ENCODE measurements at regions not wholly inside any gene's neighbourhood (a gene's known extent, or its start where the extent isn't known, plus 50 kb on each side); places are given as distances from the start of the nearest gene placed in this dataset.

DNA sequence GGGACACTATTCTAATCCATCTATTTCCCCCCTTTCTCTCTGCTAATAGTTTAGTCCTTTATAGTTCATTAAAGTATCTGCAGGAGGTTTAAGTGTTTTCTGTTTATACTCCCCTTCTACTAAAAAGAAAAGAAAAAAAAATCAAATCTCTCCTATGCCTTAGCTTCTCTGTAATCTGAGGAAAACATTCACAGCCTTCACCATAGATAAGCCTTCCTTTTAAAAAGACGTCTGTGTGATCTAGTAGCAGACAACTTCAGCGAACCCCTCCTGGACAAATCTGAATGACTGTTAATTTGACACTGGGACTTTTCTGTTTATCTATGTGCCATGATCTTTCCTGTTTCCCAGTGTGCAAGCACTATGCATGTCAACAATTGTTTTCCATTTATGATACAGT lies 70.4 kb upstream of the CDH19 start:
- ATAC-seq (ENCODE audit: low FRiP score in 2 of 2) (no peak), DNase-seq (no peak)
- H3K27me3 ChIP-seq = no peaks in the 10 kb centered on the region
- H3K36me3 ChIP-seq = no peaks in the 10 kb centered on the region
- H3K4me1 ChIP-seq = no peaks in the 10 kb centered on the region
- H3K4me3 ChIP-seq = no peak overlapping the region
- no peak overlapping the region for H3K27ac ChIP-seq
- peaks cover 0 to 8% (median 0%) of the 10 kb centered on the region in 4 donors for H3K9me3 ChIP-seq
- TF ChIP-seq POLR2A (IDR thresholded peaks at IDR 0.05) (no peak), POLR2AphosphoS5 (IDR thresholded peaks at IDR 0.05) (no peak), EP300 (IDR thresholded peaks at IDR 0.05) (no peak)
- TF ChIP-seq, protein P1, sequence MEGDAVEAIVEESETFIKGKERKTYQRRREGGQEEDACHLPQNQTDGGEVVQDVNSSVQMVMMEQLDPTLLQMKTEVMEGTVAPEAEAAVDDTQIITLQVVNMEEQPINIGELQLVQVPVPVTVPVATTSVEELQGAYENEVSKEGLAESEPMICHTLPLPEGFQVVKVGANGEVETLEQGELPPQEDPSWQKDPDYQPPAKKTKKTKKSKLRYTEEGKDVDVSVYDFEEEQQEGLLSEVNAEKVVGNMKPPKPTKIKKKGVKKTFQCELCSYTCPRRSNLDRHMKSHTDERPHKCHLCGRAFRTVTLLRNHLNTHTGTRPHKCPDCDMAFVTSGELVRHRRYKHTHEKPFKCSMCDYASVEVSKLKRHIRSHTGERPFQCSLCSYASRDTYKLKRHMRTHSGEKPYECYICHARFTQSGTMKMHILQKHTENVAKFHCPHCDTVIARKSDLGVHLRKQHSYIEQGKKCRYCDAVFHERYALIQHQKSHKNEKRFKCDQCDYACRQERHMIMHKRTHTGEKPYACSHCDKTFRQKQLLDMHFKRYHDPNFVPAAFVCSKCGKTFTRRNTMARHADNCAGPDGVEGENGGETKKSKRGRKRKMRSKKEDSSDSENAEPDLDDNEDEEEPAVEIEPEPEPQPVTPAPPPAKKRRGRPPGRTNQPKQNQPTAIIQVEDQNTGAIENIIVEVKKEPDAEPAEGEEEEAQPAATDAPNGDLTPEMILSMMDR (IDR thresholded peaks at IDR 0.05) = no peak
- WGBS, 2 donors = 42 to 44% methylated on average over 2 of the region's 2 CpGs

DNA sequence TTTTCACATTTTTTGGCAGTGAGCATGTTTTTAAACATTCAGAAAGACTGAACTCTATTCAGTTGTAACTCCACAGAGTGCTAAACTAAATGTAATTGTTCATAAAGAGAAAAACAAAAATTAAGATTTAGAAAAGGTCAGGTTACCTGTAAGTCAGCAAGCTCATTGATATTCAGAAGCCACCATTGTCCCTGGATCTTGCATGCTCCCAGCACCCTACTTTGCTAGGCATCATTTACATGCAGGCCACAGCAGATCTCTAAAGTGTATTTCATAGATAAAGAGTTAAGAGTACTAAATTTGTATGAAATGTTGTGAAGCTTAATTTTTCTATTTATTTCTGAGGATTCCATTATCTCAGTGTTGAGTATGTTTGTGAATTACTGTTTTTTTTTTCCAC lies 64.8 kb upstream of the CDH19 start:
- ATAC-seq (ENCODE audit: low FRiP score in 2 of 2) (no peak), DNase-seq (no peak)
- H3K36me3 ChIP-seq = no peaks in the 10 kb centered on the region
- H3K4me3 ChIP-seq = no peak overlapping the region
- no peaks in the 10 kb centered on the region for H3K9me3 ChIP-seq
- TF ChIP-seq POLR2AphosphoS5 (IDR thresholded peaks at IDR 0.05) (no peak), POLR2A (IDR thresholded peaks at IDR 0.05) (no peak), EP300 (IDR thresholded peaks at IDR 0.05) (no peak)
- TF ChIP-seq, protein P1 (IDR thresholded peaks at IDR 0.05) = no peak
- H3K27ac ChIP-seq = no peak overlapping the region
- no peaks in the 10 kb centered on the region for H3K27me3 ChIP-seq
- no peaks in the 10 kb centered on the region for H3K4me1 ChIP-seq

DNA sequence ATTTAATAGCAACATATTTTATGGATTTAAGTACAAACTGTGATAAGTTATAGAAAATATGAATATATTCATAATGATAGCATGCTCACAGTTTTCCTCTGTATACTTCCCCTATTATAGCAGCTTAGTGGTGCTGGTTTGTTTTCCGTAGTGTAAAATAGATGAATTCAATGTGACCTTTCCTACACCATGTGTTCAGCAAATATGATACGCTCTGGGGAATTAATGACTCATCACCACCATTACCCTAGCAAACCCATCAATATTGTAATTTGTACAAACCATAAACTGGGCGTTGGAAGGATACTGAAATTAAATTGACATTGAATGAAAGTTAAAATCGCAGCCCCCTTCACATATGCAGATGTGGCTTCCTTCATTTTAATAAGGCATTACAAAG lies 58.7 kb upstream of the CDH19 start:
- no peak overlapping the region for H3K4me3 ChIP-seq
- H3K27me3 ChIP-seq = no peaks in the 10 kb centered on the region
- H3K36me3 ChIP-seq = no peaks in the 10 kb centered on the region
- 86 to 90% methylated on average over 4 of the region's 4 CpGs for WGBS, 2 donors
- H3K4me1 ChIP-seq = no peaks in the 10 kb centered on the region
- DNase-seq = no peak
- no peak overlapping the region for H3K27ac ChIP-seq
- no peak for TF ChIP-seq POLR2AphosphoS5 (IDR thresholded peaks at IDR 0.05)
- no peak for ATAC-seq (ENCODE audit: low FRiP score in 2 of 2)
- no peaks in the 10 kb centered on the region for H3K9me3 ChIP-seq

- no peak for DNase-seq
Observed at GRCh38 chr18:66655407-66655806, 51.5 kb upstream of the CDH19 start.

More at GRCh38 chr18:66655407-66655806, 51.5 kb upstream of the CDH19 start:
- peak; percentile 41 to 67 for ATAC-seq (ENCODE audit: low FRiP score in 2 of 2)
- H3K27ac ChIP-seq = no peak overlapping the region
- no peak overlapping the region for H3K4me3 ChIP-seq
- TF ChIP-seq EP300 (IDR thresholded peaks at IDR 0.05) (no peak), POLR2AphosphoS5 (IDR thresholded peaks at IDR 0.05) (no peak), POLR2A (IDR thresholded peaks at IDR 0.05) (no peak)
- TF ChIP-seq, protein P1 (IDR thresholded peaks at IDR 0.05) = no peak
- H3K9me3 ChIP-seq = peaks cover 0 to 3% (median 0%) of the 10 kb centered on the region in 4 donors
- H3K4me1 ChIP-seq = no peaks in the 10 kb centered on the region
- H3K27me3 ChIP-seq = no peaks in the 10 kb centered on the region
- H3K36me3 ChIP-seq = no peaks in the 10 kb centered on the region

Small RNA genes lying in the stretch of these regions (small RNA-seq; reads per million reads assigned to genes)
- 0 reads per million in 4 donors for gene AC091042.1
- 0 reads per million in 4 donors for gene MIR5011
- 0 reads per million in 4 donors for gene RNU6-1037P
- 0 reads per million in 4 donors for gene RPL31P9
